Muscle layer of duodenum (tissue), 2 donors: ENCODE measurements at regions not wholly inside any gene's neighbourhood (a gene's known extent, or its start where the extent isn't known, plus 50 kb on each side); places are given as distances from the start of the nearest gene placed in this dataset.

Source experiments
- H3K27ac ChIP-seq: one replicate; pipeline ENCODE4 v1.7.0; 2013; ENCODE audit warnings: mild to moderate bottlenecking, low read length
- H3K27me3 ChIP-seq: one replicate; pipeline ENCODE4 v1.7.0; 2013; ENCODE audit warnings: low read depth, mild to moderate bottlenecking, control low read depth, low read length
- H3K36me3 ChIP-seq, 2 donors: one replicate each; pipeline ENCODE4 v1.7.0; 2013; ENCODE audit warnings: low read length in 2 of 2, control low read depth in 1 of 2, mild to moderate bottlenecking in 1 of 2; ENCODE audit not compliant: insufficient read depth in 2 of 2, control insufficient read depth in 1 of 2
- H3K4me1 ChIP-seq, 2 donors: one replicate each; pipeline ENCODE4 v1.7.0; 2013; ENCODE audit warnings: low read length in 2 of 2, mild to moderate bottlenecking in 2 of 2, control low read depth in 1 of 2, moderate library complexity in 1 of 2; ENCODE audit not compliant: insufficient read depth in 2 of 2, control insufficient read depth in 1 of 2
- H3K4me3 ChIP-seq, 2 donors: one replicate each; pipeline ENCODE4 v1.7.0; 2013; ENCODE audit warnings: low read length in 2 of 2, low read depth in 1 of 2, mild to moderate bottlenecking in 1 of 2
- H3K9me3 ChIP-seq, 2 donors: one replicate each; pipeline ENCODE4 v1.7.0; 2013; ENCODE audit warnings: low read length in 2 of 2, control low read depth in 1 of 2, mild to moderate bottlenecking in 1 of 2; ENCODE audit not compliant: control insufficient read depth in 1 of 2
- donor health status: healthy.

DNA sequence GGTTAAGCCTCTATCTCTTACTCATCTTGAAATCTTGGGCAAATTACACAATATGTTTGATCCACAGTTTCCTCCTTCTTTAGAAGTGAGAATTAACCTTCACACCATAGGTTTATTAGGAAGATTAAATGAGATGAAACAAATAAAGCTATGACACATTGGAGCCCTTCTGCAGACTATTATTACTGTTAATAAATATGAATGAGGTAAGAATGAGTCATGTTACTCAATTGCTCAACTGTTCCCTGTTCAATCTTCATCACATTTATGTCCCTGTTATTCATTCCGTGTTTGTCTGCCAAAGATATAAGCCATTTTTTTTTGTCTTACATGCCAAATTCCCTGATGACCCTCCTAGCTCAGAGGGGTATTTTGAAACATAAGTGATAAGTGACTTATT, 52.1 kb upstream of the PAPPA start:
- Histone ChIP-seq H3K4me1 (no peaks in the 10 kb centered on the region), H3K4me3 (no peak overlapping the region), H3K27ac (no peak overlapping the region), H3K9me3 (no peaks in the 10 kb centered on the region), H3K27me3 (no peaks in the 10 kb centered on the region), H3K36me3 (no peaks in the 10 kb centered on the region)

DNA sequence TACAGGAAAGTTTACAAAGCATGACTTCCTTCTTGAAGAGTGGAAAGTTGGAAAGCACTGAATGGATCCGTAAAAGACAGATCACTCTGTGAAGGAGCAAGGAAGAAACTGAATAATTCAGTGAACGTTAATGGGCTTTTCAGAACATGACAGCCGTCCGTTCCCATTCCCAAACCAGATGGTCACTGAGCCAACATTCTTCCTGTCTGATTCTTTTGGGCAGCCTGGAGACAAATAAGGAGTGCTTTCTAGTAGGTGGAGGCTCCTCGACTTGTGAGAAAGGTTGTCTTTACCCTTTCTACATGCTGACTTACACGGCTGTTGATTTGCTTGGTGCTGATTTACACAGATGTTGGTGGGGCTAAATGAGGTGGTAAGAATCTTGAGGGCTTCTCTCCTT, 51.0 kb upstream of the PAPPA start:
- no peaks in the 10 kb centered on the region for H3K4me1 ChIP-seq

More for the DNA sequence above, 51.0 kb upstream of the PAPPA start:
- Histone ChIP-seq H3K27ac (no peak overlapping the region), H3K27me3 (no peaks in the 10 kb centered on the region), H3K36me3 (no peaks in the 10 kb centered on the region), H3K4me3 (no peak overlapping the region), H3K9me3 (no peaks in the 10 kb centered on the region)
